Keratinocyte (primary cell): ENCODE measurements at regions not wholly inside any gene's neighbourhood (a gene's known extent, or its start where the extent isn't known, plus 50 kb on each side); places are given as distances from the start of the nearest gene placed in this dataset.

ENCODE experiments used
- CTCF ChIP-seq, 3 experiments: IDR thresholded peaks in 1 of 3; conservative IDR thresholded peaks in 1 of 3; optimal IDR thresholded peaks in 1 of 3; 2 replicates in 2 of 3; 3 replicates in 1 of 3; pipeline versions ENCODE3 to v1.5.1; 2011; ENCODE audit warnings: low read length in 3 of 3, mild to moderate bottlenecking in 3 of 3, moderate library complexity in 2 of 3, control low read depth in 1 of 3, inconsistent platforms in 1 of 3; ENCODE audit not compliant: insufficient read depth in 2 of 3; ENCODE audit errors: extremely low read depth in 1 of 3
- EZH2 ChIP-seq: IDR thresholded peaks from one replicate; pipeline ENCODE4 v1.6.1; 2012; ENCODE audit warnings: inconsistent platforms, mild to moderate bottlenecking, low read length, moderate library complexity

- TF ChIP-seq CTCF (optimal IDR thresholded peaks at IDR 0.05 in 1 of 3, IDR thresholded peaks at IDR 0.05 in 1 of 3, conservative IDR thresholded peaks at IDR 0.05 in 1 of 3; ENCODE audit: extremely low read depth in 1 of 3, insufficient read depth in 2 of 3, low read length in 3 of 3), result peak; percentile 41 to 68 (median 59)
- TF ChIP-seq EZH2, result no peak
Observed at GRCh38 chr6:15893556-15894253, 230.9 kb upstream of the DTNBP1 start.
